ENCODE measurements at regions not wholly inside any gene's neighbourhood (a gene's known extent, or its start where the extent isn't known, plus 50 kb on each side); places are given as distances from the start of the nearest gene placed in this dataset.

GRCh38 chr1:244187310-244187709 lies 136.2 kb downstream of the ZBTB18 start:
- ATAC-seq (no peak), DNase-seq (ENCODE audit: low read depth, low spot score) (no peak)
- in situ Hi-C loops (cut with HindIII; ENCODE audit: low pct_unique_long_range_greater_than_20kb, low sequenced_read_pairs) (no loop called here), intact Hi-C loops (cut with micrococcal nuclease; ENCODE audit: unreplicated experiment) (no loop called here)
- Histone ChIP-seq H3K4me1 (ENCODE audit: control insufficient read depth, insufficient read depth, low read length) (no peaks in the 10 kb centered on the region), H3K27ac (ENCODE audit: low read length) (no peak overlapping the region), H3K27me3 (ENCODE audit: control insufficient read depth, insufficient read depth, low read length) (no peaks in the 10 kb centered on the region), H3K4me3 (ENCODE audit: low read depth in 2 of 2, low read length in 2 of 2) (no peak overlapping the region), H3K9me3 (ENCODE audit: control insufficient read depth, insufficient read depth, low read depth, low read length) (0 out of 2 replicates have a peak, but pooled peaks cover 2% of the 10 kb centered on the region), H3K36me3 (ENCODE audit: control insufficient read depth, insufficient read depth, low read length) (no peaks in the 10 kb centered on the region)
- TF ChIP-seq SIN3A (IDR thresholded peaks at IDR 0.05; ENCODE audit: borderline replicate concordance, insufficient read depth, low read depth, low read length) (no peak), CTCF (IDR thresholded peaks at IDR 0.05) (no peak), POLR2AphosphoS5 (IDR thresholded peaks at IDR 0.05; ENCODE audit: low read depth, low read length) (no peak), REST (IDR thresholded peaks at IDR 0.05; ENCODE audit: insufficient read depth in 1 of 2, low read depth in 2 of 2, low read length in 1 of 2) (no peak), TCF7L2 (IDR thresholded peaks at IDR 0.05; ENCODE audit: low read depth, low read length) (no peak)
- ChIA-PET CTCF (interaction anchor here (0.6 kb wide), 1 partner anchor 139 kb away, joined by 7 read pairs; no protein-coding TSS in a partner anchor), POLR2A (no interaction called here)
- BruUV-seq (replicated peaks) = no TSS peak

- no TSS peak for BruUV-seq (replicated peaks)
- no peaks in the 10 kb centered on the region for H3K27me3 ChIP-seq (ENCODE audit: control insufficient read depth, insufficient read depth, low read length)
- ChIA-PET POLR2A (no interaction called here), CTCF (no interaction called here)
- no peak for DNase-seq (ENCODE audit: low read depth, low spot score)
- H3K4me3 ChIP-seq (ENCODE audit: low read depth in 2 of 2, low read length in 2 of 2) = no peak overlapping the region
- H3K9me3 ChIP-seq (ENCODE audit: control insufficient read depth, insufficient read depth, low read depth, low read length) = 0 out of 2 replicates have a peak, but pooled peaks cover 2% of the 10 kb centered on the region
- no peak for ATAC-seq
- no peaks in the 10 kb centered on the region for H3K36me3 ChIP-seq (ENCODE audit: control insufficient read depth, insufficient read depth, low read length)
- in situ Hi-C loops (cut with HindIII; ENCODE audit: low pct_unique_long_range_greater_than_20kb, low sequenced_read_pairs) (no loop called here), intact Hi-C loops (cut with micrococcal nuclease; ENCODE audit: unreplicated experiment) (no loop called here)
- H3K4me1 ChIP-seq (ENCODE audit: control insufficient read depth, insufficient read depth, low read length) = no peaks in the 10 kb centered on the region
- no peak overlapping the region for H3K27ac ChIP-seq (ENCODE audit: low read length)
- TF ChIP-seq CTCF (IDR thresholded peaks at IDR 0.05) = no peak
These were observed 140.5 kb downstream of the ZBTB18 start for GRCh38 chr1:244191581-244191980.

- H3K36me3 ChIP-seq (ENCODE audit: control insufficient read depth, insufficient read depth, low read length) = no peaks in the 10 kb centered on the region
- H3K27ac ChIP-seq (ENCODE audit: low read length) = no peak overlapping the region
- TF ChIP-seq POLR2AphosphoS5 (IDR thresholded peaks at IDR 0.05; ENCODE audit: low read depth, low read length) (no peak), REST (IDR thresholded peaks at IDR 0.05; ENCODE audit: insufficient read depth in 1 of 2, low read depth in 2 of 2, low read length in 1 of 2) (no peak), CTCF (IDR thresholded peaks at IDR 0.05) (no peak), SIN3A (IDR thresholded peaks at IDR 0.05; ENCODE audit: borderline replicate concordance, insufficient read depth, low read depth, low read length) (no peak), TCF7L2 (IDR thresholded peaks at IDR 0.05; ENCODE audit: low read depth, low read length) (no peak)
- no peaks in the 10 kb centered on the region for H3K27me3 ChIP-seq (ENCODE audit: control insufficient read depth, insufficient read depth, low read length)
- POLR2A ChIA-PET = no interaction called here
- BruUV-seq (replicated peaks) = no TSS peak
- no peak overlapping the region for H3K4me3 ChIP-seq (ENCODE audit: low read depth in 2 of 2, low read length in 2 of 2)
- CTCF ChIA-PET = no interaction called here
- ATAC-seq = no peak
- intact Hi-C loops (cut with micrococcal nuclease; ENCODE audit: unreplicated experiment) = no loop called here
- no peaks in the 10 kb centered on the region for H3K4me1 ChIP-seq (ENCODE audit: control insufficient read depth, insufficient read depth, low read length)
- DNase-seq (ENCODE audit: low read depth, low spot score) = no peak
- in situ Hi-C loops (cut with HindIII; ENCODE audit: low pct_unique_long_range_greater_than_20kb, low sequenced_read_pairs) = no loop called here
- 0 out of 2 replicates have a peak, but pooled peaks cover 2% of the 10 kb centered on the region for H3K9me3 ChIP-seq (ENCODE audit: control insufficient read depth, insufficient read depth, low read depth, low read length)
These were observed 141.2 kb downstream of the ZBTB18 start for GRCh38 chr1:244192325-244192724.

All from Panc1 (cell line).